Endothelial cell of umbilical vein (primary cell): ENCODE measurements at regions not wholly inside any gene's neighbourhood (a gene's known extent, or its start where the extent isn't known, plus 50 kb on each side); places are given as distances from the start of the nearest gene placed in this dataset.

Source experiments
- BruUV-seq: library from RNA; stranded (reverse); fragments of 400-500 nt; replicated peaks from 2 replicates; lab custom pipeline; 2021; lab: Mats Ljungman, UMichigan
- CTCF ChIA-PET: fragments of 300-600, 350-600 bp; sonication (Branson Sonifier 250); formaldehyde crosslinking; loops from one replicate; lab custom pipeline; 2021; ENCODE audit warnings: antibody characterized with exemption, inconsistent platforms; lab: Charles Lee
- POLR2A ChIA-PET: fragments of 300-600, 350-600 bp; sonication (Branson Sonifier 250); formaldehyde crosslinking; loops from one replicate; lab custom pipeline; 2021; ENCODE audit warnings: antibody characterized with exemption, inconsistent platforms; lab: Charles Lee
- DNase-seq: peaks from one replicate; pipeline ENCODE4 v3.0.0-alpha.2; 2011; ENCODE audit warnings: low read depth, low spot score
- FAIRE-seq: peaks from 2 replicates; lab custom pipeline; 2011; peaks lifted over from hg19 to GRCh38; lab: Jason Lieb, UNC
- H2AFZ ChIP-seq: 2 replicates; pipeline ENCODE4 v1.6.0; 2012; ENCODE audit warnings: low read depth, low read length, control low read depth, inconsistent platforms
- H3K27ac ChIP-seq: 2 replicates; pipeline ENCODE4 v1.5.1; 2011; ENCODE audit warnings: low read depth, mild to moderate bottlenecking, control low read depth, low read length, moderate library complexity; ENCODE audit not compliant: insufficient read depth
- H3K27me3 ChIP-seq, 2 experiments: 2 replicates each; pipeline versions ENCODE4 v1.6.0 to v1.6.1; 2011; ENCODE audit warnings: low read length in 2 of 2, mixed read lengths in 1 of 2; ENCODE audit not compliant: control insufficient read depth in 2 of 2, insufficient read depth in 2 of 2
- H3K36me3 ChIP-seq, 2 experiments: 2 replicates in 1 of 2; 3 replicates in 1 of 2; pipeline ENCODE4 v1.5.1; 2011; ENCODE audit warnings: low read length in 2 of 2, mild to moderate bottlenecking in 1 of 2, moderate library complexity in 1 of 2; ENCODE audit not compliant: control insufficient read depth in 2 of 2, insufficient read depth in 2 of 2; ENCODE audit errors: extremely low read depth in 1 of 2
- H3K4me1 ChIP-seq: 3 replicates; pipeline ENCODE4 v1.5.1; 2011; ENCODE audit warnings: mild to moderate bottlenecking, low read length; ENCODE audit not compliant: control insufficient read depth, insufficient read depth; ENCODE audit errors: extremely low read depth
- H3K4me2 ChIP-seq: 2 replicates; pipeline ENCODE4 v1.6.1; 2011; ENCODE audit warnings: low read length, control low read depth, mixed read lengths; ENCODE audit not compliant: insufficient read depth
- H3K4me3 ChIP-seq, 3 experiments: fragments of 200-600 bp in 1 of 3; sonication (generic), shearing (Covaris generic) in 1 of 3; replicated peaks in 1 of 3; 2 replicates each; pipeline ENCODE4 v1.5.1; 2011 to 2016; ENCODE audit warnings: control low read depth in 3 of 3, low read length in 3 of 3, mild to moderate bottlenecking in 2 of 3, inconsistent platforms in 1 of 3, low read depth in 1 of 3, moderate library complexity in 1 of 3; ENCODE audit not compliant: insufficient read depth in 1 of 3
- H3K79me2 ChIP-seq: 2 replicates; pipeline ENCODE4 v1.6.0; 2012; ENCODE audit warnings: low read length, inconsistent platforms; ENCODE audit not compliant: control insufficient read depth, insufficient read depth
- H3K9ac ChIP-seq: replicated peaks from 2 replicates; pipeline ENCODE3; 2011; ENCODE audit warnings: low read length, control low read depth; ENCODE audit not compliant: insufficient read depth; ENCODE audit errors: extremely low read depth
- H3K9me1 ChIP-seq: replicated peaks from 3 replicates; pipeline ENCODE4 v1.6.0; 2011; ENCODE audit warnings: mild to moderate bottlenecking, low read length; ENCODE audit not compliant: control insufficient read depth, insufficient read depth; ENCODE audit errors: extremely low read depth
- H3K9me3 ChIP-seq: replicated peaks from 2 replicates; pipeline ENCODE4 v1.5.1; 2012; ENCODE audit warnings: low read length, inconsistent platforms; ENCODE audit not compliant: control insufficient read depth, insufficient read depth
- H4K20me1 ChIP-seq: replicated peaks from 2 replicates; pipeline ENCODE3; 2011; ENCODE audit warnings: mild to moderate bottlenecking, low read length; ENCODE audit not compliant: control insufficient read depth, insufficient read depth; ENCODE audit errors: extremely low read depth
- CTCF ChIP-seq, 2 donors: IDR thresholded peaks; 1 replicate in 1 of 2; 2 replicates in 1 of 2; pipeline ENCODE4 v1.5.1; 2011; ENCODE audit warnings: low read length in 2 of 2, mild to moderate bottlenecking in 2 of 2, moderate library complexity in 2 of 2, control low read depth in 1 of 2, inconsistent platforms in 1 of 2, low read depth in 1 of 2; ENCODE audit not compliant: insufficient read depth in 1 of 2; ENCODE audit errors: extremely low read depth in 1 of 2
- EZH2 ChIP-seq: IDR thresholded peaks from 2 replicates; pipeline ENCODE4 v1.6.1; 2012; ENCODE audit warnings: borderline replicate concordance, low read depth, mild to moderate bottlenecking, moderate library complexity, low read length, inconsistent platforms; ENCODE audit not compliant: severe bottlenecking
- FOS ChIP-seq: IDR thresholded peaks from 2 replicates; pipeline ENCODE4 v1.6.1; 2011; ENCODE audit warnings: mild to moderate bottlenecking, low read length, moderate library complexity, borderline replicate concordance; ENCODE audit not compliant: insufficient read depth
- GATA2 ChIP-seq: IDR thresholded peaks from 2 replicates; pipeline ENCODE4 v1.7.0; 2011; ENCODE audit warnings: low read depth, mild to moderate bottlenecking, moderate library complexity, mixed read lengths, low read length; ENCODE audit not compliant: insufficient read length, insufficient read depth
- JUN ChIP-seq: IDR thresholded peaks from 2 replicates; pipeline ENCODE4 v1.6.1; 2011; ENCODE audit warnings: borderline replicate concordance, low read depth; ENCODE audit not compliant: insufficient read length, insufficient read depth
- MAX ChIP-seq: IDR thresholded peaks from 2 replicates; pipeline ENCODE4 v1.6.1; 2011; ENCODE audit not compliant: insufficient read depth, insufficient read length
- MYC ChIP-seq: IDR thresholded peaks from one replicate; pipeline ENCODE4 v1.6.1; 2011; ENCODE audit warnings: mild to moderate bottlenecking, low read depth, low read length
- POLR2A ChIP-seq: IDR thresholded peaks from 2 replicates; pipeline ENCODE4 v1.6.1; 2012; ENCODE audit warnings: low read depth, mild to moderate bottlenecking, control low read depth, low read length
- POLR2AphosphoS5 ChIP-seq: IDR thresholded peaks from 2 replicates; pipeline ENCODE4 v1.6.1; 2012; ENCODE audit warnings: low read depth, mild to moderate bottlenecking, control low read depth, low read length, moderate library complexity; ENCODE audit not compliant: insufficient read depth
- dilution Hi-C: fragments of 300-500 bp; cut with MboI; formaldehyde crosslinking; loops from one replicate; pipeline ENCODE4 v1.15.0; 2019; ENCODE audit warnings: low sequenced_read_pairs; ENCODE audit not compliant: extremely low pct_ligation_motif_present
- intact Hi-C: fragments of 100-400 bp; cut with micrococcal nuclease; formaldehyde crosslinking; loops from one replicate; pipeline ENCODE4 v1.10.0; 2022

- BruUV-seq: no TSS peak
- Histone ChIP-seq H3K36me3 (no peaks in the 10 kb centered on the region), H3K4me3 (no peak overlapping the region), H3K9me3 (no peaks in the 10 kb centered on the region), H2AFZ (no peak overlapping the region), H3K4me2 (no peak overlapping the region), H3K79me2 (no peaks in the 10 kb centered on the region), H3K9ac (no peak overlapping the region), H3K27ac (no peak overlapping the region), H4K20me1 (no peaks in the 10 kb centered on the region), H3K27me3 (no peaks in the 10 kb centered on the region), H3K4me1 (no peaks in the 10 kb centered on the region), H3K9me1 (no peaks in the 10 kb centered on the region)
- ChIA-PET POLR2A (no interaction called here), CTCF (no interaction called here)
- no peak for TF ChIP-seq MAX
- TF ChIP-seq FOS: no peak
- TF ChIP-seq MYC: no peak
- no peak for TF ChIP-seq GATA2
- TF ChIP-seq POLR2AphosphoS5: no peak
- no peak for TF ChIP-seq JUN
- no peak for TF ChIP-seq EZH2
- no peak for TF ChIP-seq CTCF (IDR thresholded peaks at IDR 0.05; ENCODE audit: extremely low read depth in 1 of 2, insufficient read depth in 1 of 2, low read depth in 1 of 2, low read length in 2 of 2)
- TF ChIP-seq POLR2A: no peak
- dilution Hi-C loops: no loop called here
- DNase-seq: no peak
- FAIRE-seq: no peak
- intact Hi-C loops: no loop called here
Observed at GRCh38 chr4:26130841-26131432, 189.9 kb upstream of the RBPJ start.
